B cell (primary cell): ENCODE measurements at regions not wholly inside any gene's neighbourhood (a gene's known extent, or its start where the extent isn't known, plus 50 kb on each side); places are given as distances from the start of the nearest gene placed in this dataset.

ENCODE experiments used
- CTCF ChIP-seq: fragments of 200-600 bp; IDR thresholded peaks from one replicate; pipeline ENCODE4 v1.8.0; 2022; ENCODE audit warnings: antibody characterized with exemption, mild to moderate bottlenecking
- EZH2 ChIP-seq: IDR thresholded peaks from 2 replicates; pipeline ENCODE4 v1.6.1; 2012; ENCODE audit warnings: borderline replicate concordance, low read depth, mild to moderate bottlenecking, moderate library complexity, low read length; ENCODE audit not compliant: insufficient read depth, poor library complexity, severe bottlenecking

GRCh38 chr10:32179836-32180235 is 123.6 kb upstream of the KIF5B start:
- TF ChIP-seq CTCF (no peak), EZH2 (no peak)
